LoVo (cell line): ENCODE measurements at regions not wholly inside any gene's neighbourhood (a gene's known extent, or its start where the extent isn't known, plus 50 kb on each side); places are given as distances from the start of the nearest gene placed in this dataset.
A peak's percentile ranks its signal among the peaks of the same experiment; 100 is the strongest.

Source experiments
- DNase-seq: peaks from one replicate; pipeline ENCODE4 v3.0.0-alpha.2; 2016; ENCODE audit warnings: low spot score

DNA sequence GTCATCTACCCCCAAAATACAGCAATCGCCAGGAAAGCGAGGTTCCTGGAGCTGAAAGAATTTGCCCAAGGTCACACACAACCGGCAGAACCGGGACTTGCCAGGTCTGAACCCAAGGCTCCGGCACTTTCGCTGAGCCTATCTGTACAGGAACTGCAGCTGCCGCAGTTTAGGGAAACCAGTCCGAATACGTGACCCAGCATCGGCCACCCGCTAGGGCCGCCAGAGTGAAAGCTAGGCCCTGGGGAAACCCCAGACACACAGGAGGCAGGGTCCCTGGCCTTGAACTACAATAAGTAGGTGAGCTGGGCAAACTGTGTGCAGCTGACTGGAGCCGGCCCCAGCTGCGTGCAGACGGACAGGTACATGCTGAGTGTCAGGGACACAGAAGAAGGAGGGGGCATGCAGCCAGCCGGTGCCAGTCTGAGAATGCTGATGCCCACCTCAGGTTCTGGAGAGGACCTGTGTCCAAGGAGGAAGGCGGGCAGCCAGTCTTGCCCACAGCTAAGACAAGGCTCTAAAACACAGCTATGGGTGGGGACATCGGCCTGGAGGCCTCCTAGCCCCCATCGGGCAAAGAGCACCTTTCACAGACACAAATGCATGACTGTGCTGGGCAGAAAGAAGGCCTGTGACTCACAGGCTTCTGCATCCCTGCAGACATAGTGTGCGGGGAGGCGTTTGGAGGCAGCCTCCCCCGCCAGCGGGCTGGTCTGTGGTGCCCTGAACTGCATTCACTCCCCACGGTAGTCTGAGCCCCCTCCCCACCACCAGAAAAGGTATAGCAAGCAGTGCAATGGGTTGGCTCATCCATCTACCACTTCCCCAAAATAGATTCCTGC is 107.4 kb upstream of the ID2 start:
- no peak for DNase-seq

DNA sequence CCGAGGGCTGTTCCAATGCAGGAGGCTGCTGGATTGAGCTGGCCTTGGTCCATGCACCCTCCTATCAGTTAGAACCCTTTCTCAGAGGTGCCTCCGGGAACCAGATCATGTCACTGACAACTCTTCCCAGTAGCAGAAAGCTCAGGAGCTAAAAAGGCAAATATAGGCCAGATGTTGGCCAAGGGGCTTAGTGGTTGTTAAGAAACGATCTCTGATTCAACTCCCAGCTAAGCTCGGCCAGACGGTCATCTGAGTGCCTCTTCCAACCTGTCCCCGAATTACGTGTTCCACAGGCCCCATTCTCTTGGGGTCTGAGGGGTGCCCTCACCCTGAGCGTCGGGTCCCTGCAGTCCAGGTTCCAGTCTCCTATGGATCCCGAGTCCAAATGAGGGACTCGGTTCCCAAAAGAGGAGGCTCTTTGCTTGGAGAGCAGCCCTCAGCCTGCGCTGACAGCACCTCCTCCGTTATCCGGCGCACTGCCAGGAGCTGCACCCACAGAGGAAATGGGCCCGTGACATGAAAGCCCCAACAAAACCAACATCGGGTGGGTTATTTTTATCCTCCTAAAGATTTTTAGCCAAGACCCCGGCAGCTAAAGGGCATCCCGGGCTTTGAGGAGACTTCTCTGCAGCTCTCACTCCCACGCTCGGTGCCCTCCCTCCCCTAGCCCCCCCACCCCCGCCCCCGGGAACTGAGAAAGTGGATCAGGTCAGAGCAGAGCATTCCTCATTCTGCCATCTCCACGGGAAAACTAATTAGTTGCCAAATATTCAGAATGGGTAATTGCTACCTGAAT is 106.6 kb upstream of the ID2 start:
- DNase-seq: no peak

DNA sequence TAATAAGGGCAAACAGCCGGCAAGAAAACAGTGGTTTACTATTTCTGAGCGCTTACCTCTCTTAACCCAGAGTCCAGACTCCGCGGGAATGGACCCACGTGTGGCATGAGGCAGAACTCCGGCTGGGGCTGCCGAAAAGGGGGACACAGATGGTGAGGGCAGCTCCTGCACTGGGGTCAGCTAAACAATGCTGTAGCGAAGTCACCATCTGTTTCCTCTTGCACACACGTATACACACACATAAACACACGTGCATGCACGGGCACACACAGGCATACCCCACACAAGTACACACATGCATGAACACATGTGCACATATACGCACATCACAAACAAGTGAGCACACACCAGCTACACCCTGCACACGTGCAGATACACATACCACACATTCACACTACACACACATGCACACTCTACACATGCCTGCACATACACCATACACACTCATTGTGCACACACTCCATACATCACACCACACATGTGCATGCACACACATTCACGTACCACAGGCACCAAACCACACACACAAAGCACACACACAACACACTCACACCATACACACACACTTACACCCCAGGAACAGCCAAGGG is 105.9 kb upstream of the ID2 start:
- DNase-seq: no peak

DNA sequence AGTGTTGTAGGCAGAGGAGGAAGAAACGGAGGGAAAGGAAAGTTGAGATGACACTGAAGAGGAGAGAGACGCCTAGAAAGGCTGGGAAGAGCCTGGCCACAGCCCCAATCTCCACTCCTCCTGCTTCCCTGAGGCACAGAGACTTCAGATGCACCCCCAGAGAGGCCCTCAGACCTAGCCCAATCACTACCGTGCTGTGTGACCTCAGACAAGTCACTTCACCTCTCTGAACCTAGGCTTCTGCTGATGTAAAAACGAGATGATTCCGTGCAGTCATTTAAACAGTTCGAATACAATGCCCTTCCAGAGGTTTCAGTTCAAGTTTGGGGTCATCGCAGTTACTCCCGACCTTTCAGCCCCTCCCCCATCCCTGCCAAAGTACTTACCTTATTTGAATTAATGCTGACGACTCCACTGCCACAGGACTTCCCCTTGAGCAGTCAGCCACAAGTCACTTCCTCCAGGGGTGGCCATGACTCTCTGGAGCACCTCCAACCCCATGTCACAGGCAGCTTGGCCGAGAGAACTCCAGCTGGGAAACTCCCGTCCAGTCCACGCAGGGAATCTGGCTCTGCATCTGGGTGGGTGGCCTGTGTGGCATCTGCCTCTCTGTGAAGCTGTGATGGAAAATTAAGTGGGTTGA is 105.2 kb upstream of the ID2 start:
- no peak for DNase-seq

DNA sequence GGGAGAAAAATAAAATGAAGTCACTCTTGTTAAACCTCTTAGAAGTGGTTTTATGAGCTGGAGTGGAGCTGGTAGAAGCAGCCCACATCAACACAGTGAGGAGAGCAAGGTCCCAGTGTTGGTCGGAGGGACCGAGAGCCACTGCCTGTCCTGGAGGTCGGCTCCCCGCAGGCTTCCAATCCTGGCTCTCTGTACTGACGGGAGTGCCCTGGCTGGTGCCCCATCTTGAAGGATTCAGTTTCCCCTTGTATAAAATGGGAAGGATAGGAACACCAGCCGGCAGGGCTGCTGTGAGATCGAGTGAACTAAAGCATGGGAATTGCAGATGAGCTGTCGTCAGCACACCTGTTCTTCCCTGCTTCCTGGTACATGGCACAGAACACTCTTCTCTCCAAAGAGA is 104.3 kb upstream of the ID2 start:
- DNase-seq: no peak

DNA sequence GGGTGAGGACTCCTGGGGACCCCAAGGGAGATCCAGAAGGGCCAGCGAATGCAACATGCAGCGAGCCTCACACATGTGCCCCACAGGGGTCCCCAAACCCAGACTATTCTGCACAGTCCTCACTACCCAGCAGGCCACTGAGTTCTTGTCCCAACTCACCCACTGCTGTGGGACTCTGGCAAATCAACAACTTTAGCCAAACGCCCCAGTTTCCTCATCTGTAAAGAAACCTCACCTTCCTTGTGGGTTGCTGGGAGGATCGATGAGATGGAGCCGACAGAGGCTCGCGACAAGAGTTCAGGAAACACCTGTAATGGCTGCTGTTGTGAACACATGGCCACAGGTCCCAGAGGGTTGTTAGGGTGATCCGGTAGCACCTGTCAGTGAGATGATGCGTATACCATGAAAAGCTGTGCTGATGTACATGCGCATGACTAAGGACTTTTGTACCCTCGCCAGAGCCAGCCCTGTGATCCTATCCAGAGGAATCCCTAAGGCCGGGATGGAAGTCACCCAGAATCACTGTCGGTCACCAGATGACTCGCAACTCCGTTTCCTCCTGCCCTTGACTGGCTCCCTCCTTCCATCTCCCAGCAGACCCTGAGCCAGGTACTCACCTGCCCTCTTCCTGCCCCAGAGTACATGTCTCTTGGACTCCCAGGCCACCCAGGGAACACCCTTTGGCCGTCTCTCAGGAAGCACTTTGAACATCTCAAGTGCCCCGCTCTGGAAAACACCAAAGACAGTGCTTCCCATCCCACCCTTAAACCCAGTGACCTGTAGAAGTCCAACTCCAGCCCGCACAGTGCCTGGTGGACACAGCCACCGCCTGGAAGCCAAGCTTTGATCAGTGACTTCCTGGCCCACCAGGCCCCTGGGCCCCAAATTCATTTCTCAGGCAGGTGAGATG is 103.3 kb upstream of the ID2 start:
- DNase-seq: no peak

DNA sequence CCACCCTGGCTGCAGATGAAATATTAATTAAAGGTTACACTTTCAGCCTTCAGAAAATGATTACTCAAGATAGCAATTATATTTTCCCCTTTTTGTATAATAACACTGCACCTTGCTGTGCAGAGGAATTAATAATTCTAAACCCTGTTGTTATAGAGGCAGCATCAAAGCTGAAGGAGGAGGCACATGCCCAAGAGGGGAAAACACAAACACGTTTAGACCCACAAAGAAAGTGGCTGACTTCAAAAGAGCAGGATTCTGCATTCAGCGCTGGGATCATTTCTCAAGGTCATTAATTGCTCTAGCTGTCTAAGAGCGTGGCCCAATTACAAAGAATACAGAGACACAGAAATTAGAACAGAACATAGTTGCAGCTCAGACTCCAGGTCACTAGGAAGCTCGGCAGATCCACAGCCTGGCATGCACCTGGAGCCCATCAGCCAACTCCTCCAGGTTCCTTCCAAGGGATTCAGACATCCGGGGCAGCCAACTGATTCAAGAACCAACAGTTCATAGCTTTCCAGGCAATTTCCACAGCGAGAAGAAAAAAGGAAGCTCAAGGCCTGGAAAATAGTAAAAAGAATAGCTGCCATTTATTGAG is 102.3 kb upstream of the ID2 start:
- no peak for DNase-seq

DNA sequence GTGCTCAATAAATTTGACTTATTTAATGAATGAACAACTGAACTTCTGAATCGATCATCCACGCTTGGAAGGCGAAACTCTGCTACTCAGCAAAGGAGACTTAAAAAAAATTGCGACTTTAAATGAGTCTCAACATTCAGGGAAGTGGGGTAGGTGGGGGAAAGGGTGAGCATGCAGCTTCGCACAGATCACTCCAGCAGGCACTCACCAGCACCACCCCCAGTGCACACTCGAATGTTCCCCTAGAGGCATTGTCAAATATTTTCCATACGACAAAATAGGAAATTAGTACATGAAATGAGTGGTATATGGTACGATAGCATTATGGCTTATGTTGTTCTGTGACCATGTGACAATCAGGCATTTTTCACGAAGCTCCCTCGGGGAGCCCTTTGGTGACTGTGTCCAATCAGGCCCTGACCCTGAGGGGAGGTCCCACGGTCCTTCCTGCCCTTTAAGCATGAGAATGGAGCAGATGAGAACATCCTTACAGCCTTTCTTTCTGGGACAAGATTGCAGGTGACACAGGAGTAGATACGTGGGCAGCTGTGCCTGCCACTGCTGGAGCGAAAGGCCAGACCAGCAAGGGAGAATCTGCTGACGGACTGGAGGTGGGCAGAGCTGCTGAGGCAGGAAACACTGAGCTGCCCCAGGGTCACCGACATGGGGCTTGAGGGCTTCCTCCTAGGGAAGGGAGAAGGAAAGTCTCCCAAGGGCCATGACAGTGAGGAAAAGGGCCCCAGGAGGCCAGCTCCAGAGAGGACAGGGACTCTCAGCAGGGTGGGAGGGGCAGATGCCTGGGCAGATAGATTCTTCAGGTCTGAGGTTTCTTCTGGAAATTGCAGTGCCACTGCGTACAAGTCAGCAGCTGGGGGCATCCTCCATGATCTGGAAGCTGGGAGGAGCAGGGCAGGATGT is 101.3 kb upstream of the ID2 start:
- no peak for DNase-seq

DNA sequence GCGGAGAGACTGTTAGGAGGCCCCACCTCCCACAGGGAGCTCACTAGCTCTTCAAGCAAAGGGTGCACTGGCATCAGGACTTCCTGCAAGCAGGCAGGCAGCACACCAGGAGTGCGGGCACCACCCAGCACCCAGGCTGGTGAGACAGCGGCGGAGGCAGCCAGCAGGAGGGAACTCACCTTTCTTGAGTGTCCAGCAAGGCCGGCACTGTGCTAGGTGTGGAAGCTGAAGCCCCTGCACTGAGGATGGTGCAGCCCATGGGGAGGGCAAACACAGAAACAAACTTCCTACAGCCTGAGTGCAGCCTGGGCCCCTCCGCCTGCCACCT is 100.7 kb upstream of the ID2 start:
- DNase-seq: no peak

DNA sequence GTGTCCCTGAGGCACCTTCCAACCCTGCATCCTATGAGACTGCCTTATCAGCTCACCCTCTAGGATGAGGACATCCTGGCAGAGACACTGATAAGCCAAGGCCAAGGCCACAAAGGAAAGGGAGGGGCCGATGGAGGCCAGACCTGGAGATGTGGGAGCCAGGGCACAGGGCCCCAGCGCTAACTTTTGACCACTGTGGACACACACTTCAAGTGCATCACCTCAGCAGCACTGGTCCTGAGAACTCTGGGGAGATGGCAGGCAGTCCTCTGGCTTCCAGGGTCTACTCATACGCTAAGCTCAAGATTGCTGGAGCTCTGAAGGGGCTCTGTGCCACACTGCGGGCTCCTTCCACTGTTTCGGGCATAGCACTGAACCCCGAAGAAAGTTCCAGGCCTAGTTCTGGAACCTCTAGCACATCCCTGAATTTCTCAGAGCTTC is 100.2 kb upstream of the ID2 start:
- DNase-seq: no peak

DNA sequence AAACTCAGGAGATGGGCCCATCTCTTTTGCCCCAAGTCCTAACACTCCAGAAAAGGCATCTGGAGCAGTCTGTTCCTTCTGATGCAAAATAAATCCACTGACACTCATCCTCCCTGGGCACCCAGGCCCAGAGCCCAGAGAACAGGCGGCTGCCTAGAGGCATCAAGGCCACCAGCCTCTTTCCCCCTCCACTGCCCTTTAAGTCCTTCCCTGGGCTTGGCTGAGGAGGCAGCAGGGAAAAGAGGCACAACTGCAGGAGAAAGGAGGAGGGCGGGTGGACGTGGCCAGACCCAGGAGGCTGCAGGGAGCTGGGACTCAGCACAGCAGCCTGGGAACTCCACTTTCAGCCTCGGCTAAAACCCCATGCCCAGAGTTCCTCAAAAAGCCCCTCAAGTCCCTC is 99.7 kb upstream of the ID2 start:
- no peak for DNase-seq

DNA sequence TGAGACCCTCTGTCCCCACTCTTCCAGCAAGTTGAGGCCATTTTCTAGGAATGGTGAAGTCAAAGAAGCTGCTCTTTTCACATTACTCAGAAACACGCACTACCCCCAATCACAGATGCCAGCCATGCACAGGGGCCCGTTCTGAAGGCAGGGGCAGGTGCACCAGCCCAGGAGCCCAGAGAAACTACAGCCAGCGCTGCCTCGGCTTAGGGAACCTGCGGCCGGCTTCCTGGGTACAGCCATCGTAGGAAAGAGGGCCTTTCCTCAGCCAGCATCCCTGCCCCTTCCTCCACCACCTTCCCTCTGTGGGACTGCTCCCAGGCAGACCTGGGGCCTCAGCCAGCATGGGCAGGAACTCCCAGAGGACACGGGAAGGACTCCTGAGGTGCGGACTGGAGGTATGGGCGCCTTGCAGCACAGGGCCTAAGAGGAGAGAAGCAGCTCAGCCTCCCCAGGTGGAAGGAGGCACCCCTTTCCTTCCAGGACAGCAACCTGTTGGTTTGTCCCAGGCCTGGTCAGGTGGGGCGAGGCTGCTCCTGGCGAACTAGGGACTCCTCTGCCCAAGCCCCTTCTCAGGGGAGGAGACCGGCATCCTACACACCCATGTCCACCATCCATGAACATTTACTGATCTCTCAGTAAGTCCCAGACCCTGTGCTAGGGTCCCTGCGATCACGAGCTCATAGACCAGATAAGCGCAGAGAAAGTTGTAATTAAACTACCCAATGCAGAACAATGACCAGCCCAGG is 99.0 kb upstream of the ID2 start:
- no peak for DNase-seq

DNA sequence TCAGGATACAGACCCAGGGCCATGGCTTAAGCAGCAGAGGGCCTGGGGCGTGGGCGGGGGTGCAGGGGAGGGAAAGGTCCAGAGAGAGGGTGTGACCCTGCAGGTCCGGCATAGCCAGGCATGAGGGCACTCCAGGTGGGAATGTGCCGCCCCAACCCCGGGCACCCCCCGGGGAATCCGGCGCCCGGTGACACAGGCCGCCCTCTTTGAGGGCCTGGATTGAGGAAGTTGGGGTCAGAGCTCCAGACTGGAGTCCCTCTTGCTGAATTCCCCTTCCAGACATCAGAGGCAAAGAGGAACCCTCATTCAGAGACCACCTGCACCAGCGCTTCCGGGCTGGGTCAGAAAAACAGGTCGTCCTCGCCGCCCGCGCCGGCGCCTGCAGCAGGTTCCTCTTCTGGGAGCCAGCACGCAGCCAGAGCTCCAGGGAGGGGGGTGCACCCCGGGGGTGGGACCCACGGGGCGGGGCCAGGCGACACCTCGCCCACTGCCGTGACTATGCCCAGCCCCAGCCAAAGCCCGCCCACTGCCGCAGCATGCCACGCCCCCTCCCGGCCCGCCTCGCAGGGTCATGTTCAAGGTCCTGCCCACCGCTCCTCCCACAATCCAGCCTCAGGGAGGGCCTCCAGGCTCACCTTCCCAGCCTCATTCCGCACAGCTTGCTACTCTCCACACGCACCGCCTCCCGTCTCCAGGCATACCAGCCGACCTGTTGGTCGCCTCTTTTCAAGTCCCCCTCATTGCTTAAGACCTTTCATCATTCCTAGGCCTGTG is 98.3 kb upstream of the ID2 start:
- peak; percentile 94 for DNase-seq

DNA sequence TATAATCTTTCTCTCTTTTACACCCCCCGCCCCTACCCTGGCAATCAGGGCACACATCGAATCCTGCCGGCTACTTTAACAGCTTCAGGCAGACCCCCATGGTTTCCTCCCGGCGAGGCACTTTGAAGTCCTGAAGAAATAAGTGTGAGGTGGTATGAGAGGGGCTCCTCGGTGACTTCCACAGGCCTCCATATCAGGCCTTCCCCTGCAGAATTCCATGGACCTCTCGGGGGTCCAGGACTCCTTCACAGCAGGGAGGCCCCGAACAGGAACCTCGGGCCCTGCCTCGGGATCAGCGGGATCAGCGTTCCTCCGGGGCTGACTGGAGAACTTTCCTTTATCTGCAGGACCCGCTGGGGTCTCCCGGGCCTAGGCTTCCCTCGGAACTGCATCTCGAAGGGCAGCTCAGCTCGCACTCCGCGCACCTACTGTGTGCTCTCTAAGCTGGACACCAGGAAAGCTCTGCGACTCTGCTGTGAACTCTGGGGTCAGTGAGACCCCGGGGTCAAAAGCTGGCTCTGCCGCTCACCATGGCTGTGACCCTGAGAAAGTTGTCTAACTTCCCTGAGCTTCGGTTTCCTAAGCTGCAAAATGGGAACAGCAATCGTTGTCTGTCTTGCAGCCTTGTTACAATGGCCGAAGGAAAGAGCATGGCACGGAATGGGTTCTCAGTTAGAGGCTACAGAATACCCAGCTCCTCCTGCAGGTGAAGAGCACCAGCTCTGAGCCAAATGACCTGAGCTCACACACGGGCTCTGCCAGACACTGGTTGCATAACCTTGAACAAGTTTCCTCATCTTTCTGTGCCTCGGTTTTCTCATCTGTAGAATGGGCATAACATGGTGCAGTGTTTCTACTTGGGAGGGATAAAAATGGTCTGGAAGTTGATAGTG is 97.4 kb upstream of the ID2 start:
- DNase-seq: no peak

DNA sequence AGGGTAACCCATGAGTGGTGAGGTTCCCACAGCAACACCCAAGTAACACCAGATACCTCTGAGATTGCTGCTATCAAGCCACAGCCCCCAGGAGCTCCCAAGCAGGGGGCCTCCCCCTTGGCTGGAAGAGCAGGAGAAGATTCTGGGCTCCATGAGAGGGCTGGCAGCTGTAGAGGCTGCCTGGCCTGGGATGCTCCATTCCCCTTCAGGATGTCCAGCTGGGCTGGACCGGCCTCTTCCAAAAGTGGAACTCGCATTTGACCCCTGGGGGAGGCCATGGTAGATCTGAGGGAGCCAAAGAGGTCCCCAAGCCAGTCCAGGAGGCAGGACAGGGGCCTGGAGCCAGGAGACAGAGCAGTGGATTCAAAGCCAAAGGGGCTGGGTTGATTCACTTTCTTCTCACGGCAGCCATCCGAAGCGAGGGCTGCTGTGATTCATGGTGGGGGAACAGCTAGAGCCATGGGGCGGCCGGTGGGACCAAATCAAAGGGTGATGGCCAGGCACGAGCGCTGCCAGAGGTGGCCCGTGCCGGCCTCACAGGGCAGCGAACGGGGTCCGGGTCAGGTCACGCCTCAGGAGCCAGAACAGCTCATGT is 95.3 kb upstream of the ID2 start:
- DNase-seq: no peak

DNA sequence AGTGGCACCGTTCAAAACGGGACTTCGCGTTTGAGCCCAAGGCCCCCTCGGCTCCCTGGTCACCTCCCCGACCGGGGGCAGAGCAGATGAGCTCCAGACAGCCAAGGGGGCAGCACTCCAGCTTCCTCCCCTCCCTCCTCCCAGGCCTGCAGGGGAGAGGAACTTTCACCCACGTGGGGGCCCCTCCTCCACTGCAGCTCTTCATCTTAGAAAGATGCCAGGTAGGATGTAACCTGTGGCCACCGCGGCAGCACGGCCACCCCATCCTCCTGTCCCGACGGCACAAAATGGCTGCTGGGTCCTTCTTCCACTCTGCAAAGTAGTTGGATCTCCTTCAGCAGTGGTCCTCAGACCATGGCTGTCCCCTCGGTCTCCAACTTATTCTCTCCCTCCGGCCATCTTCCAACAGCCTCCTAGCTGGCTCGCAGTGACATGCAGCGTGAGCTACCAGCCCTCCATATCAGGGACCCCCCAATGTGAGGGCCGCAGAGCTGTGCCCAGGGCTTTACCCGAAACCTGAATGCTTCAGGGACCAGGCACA is 94.5 kb upstream of the ID2 start:
- DNase-seq: no peak
